ENCODE measurements at regions not wholly inside any gene's neighbourhood (a gene's known extent, or its start where the extent isn't known, plus 50 kb on each side); places are given as distances from the start of the nearest gene placed in this dataset.

GRCh38 chr20:40203032-40203431, 486.0 kb downstream of the MAFB start:
- DNase-seq, result no peak

- no peak for DNase-seq
These were observed 491.3 kb downstream of the MAFB start for GRCh38 chr20:40197691-40198090.

GRCh38 chr20:40196846-40197436, 492.1 kb downstream of the MAFB start:
- DNase-seq, result no peak

GRCh38 chr20:40195742-40196141, 493.3 kb downstream of the MAFB start:
- no peak for DNase-seq

GRCh38 chr20:40192529-40192928, 496.5 kb downstream of the MAFB start:
- no peak for DNase-seq

- DNase-seq, result no peak
These were observed 497.0 kb downstream of the MAFB start for GRCh38 chr20:40192081-40192480.

GRCh38 chr20:40191573-40191972, 497.5 kb downstream of the MAFB start:
- DNase-seq, result no peak

- no peak for DNase-seq
These were observed 499.4 kb downstream of the MAFB start for GRCh38 chr20:40189621-40190020.

GRCh38 chr20:40188319-40188718, 500.7 kb downstream of the MAFB start:
- DNase-seq, result no peak

GRCh38 chr20:40186826-40187225, 502.2 kb downstream of the MAFB start:
- DNase-seq, result no peak

GRCh38 chr20:40181676-40182075, 507.4 kb downstream of the MAFB start:
- no peak for DNase-seq

GRCh38 chr20:40176098-40176841, 512.8 kb downstream of the MAFB start:
- DNase-seq, result no peak

- no peak for DNase-seq
These were observed 513.7 kb downstream of the MAFB start for GRCh38 chr20:40175296-40175695.

- no peak for DNase-seq
These were observed 515.2 kb downstream of the MAFB start for GRCh38 chr20:40173872-40174271.

GRCh38 chr20:40168981-40169620, 519.9 kb downstream of the MAFB start:
- DNase-seq, result no peak

- no peak for DNase-seq
These were observed 527.6 kb downstream of the MAFB start for GRCh38 chr20:40161391-40161790.

GRCh38 chr20:40160097-40160550, 528.9 kb downstream of the MAFB start:
- DNase-seq, result peak; percentile 30

- DNase-seq, result no peak
These were observed 529.8 kb downstream of the MAFB start for GRCh38 chr20:40159276-40159675.

GRCh38 chr20:40156600-40157317, 532.3 kb downstream of the MAFB start:
- DNase-seq, result no peak

GRCh38 chr20:40154514-40154913, 534.5 kb downstream of the MAFB start:
- no peak for DNase-seq

GRCh38 chr20:40148886-40149285, 540.1 kb downstream of the MAFB start:
- DNase-seq, result no peak

- DNase-seq, result no peak
These were observed 543.0 kb downstream of the MAFB start for GRCh38 chr20:40146071-40146470.

- no peak for DNase-seq
These were observed 544.5 kb downstream of the MAFB start for GRCh38 chr20:40144581-40144980.

GRCh38 chr20:40134176-40134575, 554.9 kb downstream of the MAFB start:
- DNase-seq, result no peak

Measured in stimulated activated CD8-positive, alpha-beta memory T cell treated with anti-CD3 and anti-CD28 coated beads, Interleukin-4, amount 100 ng/mL, for 48 hours (primary cell).